Neural progenitor cell (in vitro differentiated cells): ENCODE measurements at regions not wholly inside any gene's neighbourhood (a gene's known extent, or its start where the extent isn't known, plus 50 kb on each side); places are given as distances from the start of the nearest gene placed in this dataset.

Source experiments
- CTCF ChIP-seq: fragments of 200-600 bp; sonication (generic); IDR thresholded peaks from 2 replicates; pipeline ENCODE4 v1.5.1; 2017; ENCODE audit warnings: antibody characterized with exemption, mild to moderate bottlenecking
- EZH2 ChIP-seq: fragments of 200-600 bp; sonication (generic); IDR thresholded peaks from 2 replicates; pipeline ENCODE4 v1.6.1; 2017; ENCODE audit warnings: antibody characterized with exemption, mild to moderate bottlenecking, moderate library complexity
- EZH2phosphoT487 ChIP-seq: fragments of 200-600 bp; sonication (generic); IDR thresholded peaks from 2 replicates; pipeline ENCODE4 v1.6.1; 2017; ENCODE audit warnings: antibody characterized with exemption

GRCh38 chr18:22344445-22344844 is 73.3 kb downstream of the CTAGE1 start:
- TF ChIP-seq CTCF: no peak
- TF ChIP-seq EZH2: no peak
- no peak for TF ChIP-seq EZH2phosphoT487
